Caco-2 (cell line): ENCODE measurements at regions not wholly inside any gene's neighbourhood (a gene's known extent, or its start where the extent isn't known, plus 50 kb on each side); places are given as distances from the start of the nearest gene placed in this dataset.

ENCODE experiments used
- BruUV-seq: library from RNA; stranded (reverse); fragments of 400-500 nt; replicated peaks from 2 replicates; lab custom pipeline; 2021; lab: Mats Ljungman, UMichigan
- CTCF ChIA-PET: fragments of 300-600 bp; sonication (Branson Sonifier 250); formaldehyde crosslinking; loops from one replicate; lab custom pipeline; 2022; ENCODE audit warnings: antibody characterized with exemption; lab: Charles Lee
- POLR2A ChIA-PET: fragments of 300-600 bp; sonication (Branson Sonifier 250); formaldehyde crosslinking; loops from one replicate; lab custom pipeline; 2022; ENCODE audit warnings: antibody characterized with exemption; lab: Charles Lee
- DNase-seq, 2 experiments: peaks; one replicate each; pipeline versions ENCODE4 v3.0.0 to v3.0.0-alpha.2; 2020 to 2022
- H3K27me3 ChIP-seq: replicated peaks from 2 replicates; pipeline ENCODE4 v1.6.0; 2011; ENCODE audit warnings: low read length; ENCODE audit not compliant: control insufficient read depth, insufficient read depth
- H3K36me3 ChIP-seq: 2 replicates; pipeline ENCODE4 v1.5.1; 2011; ENCODE audit warnings: low read length; ENCODE audit not compliant: control insufficient read depth, insufficient read depth
- H3K4me1 ChIP-seq: fragments of 250-450 bp; sonication (Bioruptor Pico); 2 replicates; pipeline ENCODE4 v1.5.1; 2020; ENCODE audit warnings: mild to moderate bottlenecking
- H3K4me3 ChIP-seq: 2 replicates; pipeline ENCODE4 v1.5.1; 2011; ENCODE audit warnings: low read depth, mild to moderate bottlenecking, control low read depth, low read length
- H3K9me3 ChIP-seq: fragments of 250-450 bp; sonication (Bioruptor Pico); 2 replicates; pipeline ENCODE4 v1.5.1; 2020; ENCODE audit warnings: mild to moderate bottlenecking, moderate library complexity
- H3K27ac Mint-ChIP-seq: one replicate; pipeline ENCODE4 v1.8.0; 2022; ENCODE audit warnings: mixed read lengths; ENCODE audit not compliant: unreplicated experiment
- H3K27me3 Mint-ChIP-seq: one replicate; pipeline ENCODE4 v1.8.0; 2022; ENCODE audit warnings: mixed read lengths; ENCODE audit not compliant: insufficient read depth, unreplicated experiment
- H3K36me3 Mint-ChIP-seq: one replicate; pipeline ENCODE4 v1.8.0; 2022; ENCODE audit warnings: mild to moderate bottlenecking, mixed read lengths; ENCODE audit not compliant: insufficient read depth, unreplicated experiment
- H3K4me1 Mint-ChIP-seq: one replicate; pipeline ENCODE4 v1.8.0; 2022; ENCODE audit warnings: low read depth, mixed read lengths; ENCODE audit not compliant: unreplicated experiment
- H3K4me3 Mint-ChIP-seq: one replicate; pipeline ENCODE4 v1.8.0; 2022; ENCODE audit warnings: mild to moderate bottlenecking, moderate library complexity, mixed read lengths; ENCODE audit not compliant: unreplicated experiment
- H3K9me3 Mint-ChIP-seq: one replicate; pipeline ENCODE4 v1.8.0; 2022; ENCODE audit warnings: mixed read lengths; ENCODE audit not compliant: unreplicated experiment
- intact Hi-C: fragments of 100-400 bp; cut with micrococcal nuclease; formaldehyde crosslinking; loops from one replicate; pipeline ENCODE4 v1.10.0; 2022; ENCODE audit not compliant: unreplicated experiment
- TF ChIP-seq, protein P1 (sequence below), 2 experiments: fragments of 200-600 bp in 1 of 2; IDR thresholded peaks; 1 replicate in 1 of 2; 2 replicates in 1 of 2; pipeline versions ENCODE4 v1.5.1 to v1.8.0; 2011 to 2022; ENCODE audit warnings: antibody characterized with exemption in 1 of 2, control low read depth in 1 of 2, inconsistent platforms in 1 of 2, low read depth in 1 of 2, low read length in 1 of 2, mild to moderate bottlenecking in 1 of 2, moderate library complexity in 1 of 2; ENCODE audit not compliant: insufficient read depth in 1 of 2, severe bottlenecking in 1 of 2, unreplicated experiment in 1 of 2

DNA sequence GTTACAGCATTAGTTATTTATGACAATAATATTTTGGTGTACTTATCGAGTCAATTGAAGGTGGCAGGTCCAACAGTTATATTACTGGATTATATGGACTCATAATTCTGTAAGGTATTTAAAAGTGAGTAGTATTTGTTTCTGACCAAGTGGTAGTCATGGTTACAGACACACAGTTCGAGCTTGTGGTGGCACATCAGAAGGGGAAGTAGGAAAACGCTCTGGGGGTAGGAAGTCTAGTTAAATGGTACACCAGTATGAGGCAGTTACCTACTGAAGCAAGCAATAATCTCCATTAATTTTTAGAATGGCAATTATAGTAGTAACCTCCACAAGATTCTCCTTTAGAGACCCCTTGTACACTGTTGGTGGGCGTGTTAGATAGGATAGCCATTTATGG is 541.2 kb downstream of the ETV1 start:
- no peak overlapping the region for H3K4me3 ChIP-seq
- Mint-ChIP-seq H3K27me3 (no peaks in the 10 kb centered on the region), H3K36me3 (no peaks in the 10 kb centered on the region), H3K4me3 (no peak overlapping the region), H3K4me1 (peaks cover 6% of the 10 kb centered on the region), H3K9me3 (no peaks in the 10 kb centered on the region), H3K27ac (no peak overlapping the region)
- no peaks in the 10 kb centered on the region for H3K9me3 ChIP-seq
- 0 out of 2 replicates have a peak, but pooled peaks cover 4% of the 10 kb centered on the region for H3K4me1 ChIP-seq
- intact Hi-C loops: no loop called here
- no peaks in the 10 kb centered on the region for H3K27me3 ChIP-seq
- TF ChIP-seq, protein P1, sequence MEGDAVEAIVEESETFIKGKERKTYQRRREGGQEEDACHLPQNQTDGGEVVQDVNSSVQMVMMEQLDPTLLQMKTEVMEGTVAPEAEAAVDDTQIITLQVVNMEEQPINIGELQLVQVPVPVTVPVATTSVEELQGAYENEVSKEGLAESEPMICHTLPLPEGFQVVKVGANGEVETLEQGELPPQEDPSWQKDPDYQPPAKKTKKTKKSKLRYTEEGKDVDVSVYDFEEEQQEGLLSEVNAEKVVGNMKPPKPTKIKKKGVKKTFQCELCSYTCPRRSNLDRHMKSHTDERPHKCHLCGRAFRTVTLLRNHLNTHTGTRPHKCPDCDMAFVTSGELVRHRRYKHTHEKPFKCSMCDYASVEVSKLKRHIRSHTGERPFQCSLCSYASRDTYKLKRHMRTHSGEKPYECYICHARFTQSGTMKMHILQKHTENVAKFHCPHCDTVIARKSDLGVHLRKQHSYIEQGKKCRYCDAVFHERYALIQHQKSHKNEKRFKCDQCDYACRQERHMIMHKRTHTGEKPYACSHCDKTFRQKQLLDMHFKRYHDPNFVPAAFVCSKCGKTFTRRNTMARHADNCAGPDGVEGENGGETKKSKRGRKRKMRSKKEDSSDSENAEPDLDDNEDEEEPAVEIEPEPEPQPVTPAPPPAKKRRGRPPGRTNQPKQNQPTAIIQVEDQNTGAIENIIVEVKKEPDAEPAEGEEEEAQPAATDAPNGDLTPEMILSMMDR (IDR thresholded peaks at IDR 0.05; ENCODE audit: insufficient read depth in 1 of 2, low read depth in 1 of 2, low read length in 1 of 2, severe bottlenecking in 1 of 2, unreplicated experiment in 1 of 2): no peak
- ChIA-PET POLR2A (no interaction called here), CTCF (no interaction called here)
- no peak for DNase-seq
- BruUV-seq: no TSS peak
- no peaks in the 10 kb centered on the region for H3K36me3 ChIP-seq

DNA sequence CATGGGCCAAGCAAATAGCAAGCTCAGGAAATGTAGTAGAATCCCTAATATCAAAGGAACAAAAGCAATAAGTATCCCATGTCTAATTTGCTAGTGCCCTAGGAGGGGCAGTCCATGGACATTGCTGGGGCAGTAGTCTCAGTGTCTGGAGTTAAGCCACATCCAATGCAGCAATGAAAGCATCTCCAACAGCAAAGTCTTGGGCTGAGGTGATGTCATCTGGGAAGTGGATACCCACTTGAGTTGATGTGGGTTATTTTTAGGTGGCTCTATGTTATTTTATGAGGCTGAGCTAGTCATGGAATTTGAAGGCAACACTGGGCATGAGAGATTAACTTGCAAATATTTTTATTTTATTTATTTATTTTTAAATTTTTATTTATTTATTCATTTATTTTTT is 540.0 kb downstream of the ETV1 start:
- CTCF ChIA-PET: no interaction called here

DNA sequence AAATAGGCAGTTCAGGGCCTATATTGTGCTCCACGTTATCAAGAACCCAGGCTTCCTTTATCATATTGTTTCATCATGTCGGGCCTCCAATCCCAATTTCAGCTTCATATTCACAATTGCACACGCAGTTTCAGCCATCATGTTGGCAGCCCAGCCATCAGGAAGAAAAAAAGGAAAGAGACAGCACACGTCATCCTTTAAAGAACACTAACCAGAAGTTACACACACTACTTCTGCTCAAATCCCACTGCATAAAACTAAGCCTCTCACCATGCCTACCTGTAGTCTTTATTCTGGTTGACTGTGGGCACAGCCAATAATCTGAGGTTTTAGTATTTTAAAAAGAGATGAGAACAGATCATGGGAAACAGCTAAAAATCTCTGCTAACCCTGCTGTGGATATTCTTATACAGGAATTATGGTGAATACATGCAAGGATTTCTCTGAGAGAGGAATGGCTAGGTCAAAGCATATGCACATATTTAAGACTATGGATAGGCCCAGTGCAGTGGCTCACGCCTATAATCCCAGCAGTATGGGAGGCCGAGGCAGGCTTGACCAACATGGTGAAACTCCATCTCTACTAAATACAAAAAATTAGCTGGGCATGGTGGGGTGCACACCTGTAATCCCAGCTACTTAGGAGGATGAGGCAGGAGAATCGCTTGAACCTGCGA is 534.4 kb downstream of the ETV1 start:
- Histone ChIP-seq H3K4me3 (no peak overlapping the region), H3K36me3 (no peaks in the 10 kb centered on the region; the same call in 1 of the 2 replicates), H3K27me3 (no peaks in the 10 kb centered on the region), H3K9me3 (no peaks in the 10 kb centered on the region), H3K4me1 (no peaks in the 10 kb centered on the region)
- no TSS peak for BruUV-seq
- Mint-ChIP-seq H3K4me3 (no peak overlapping the region), H3K27me3 (no peaks in the 10 kb centered on the region), H3K4me1 (no peaks in the 10 kb centered on the region), H3K9me3 (no peaks in the 10 kb centered on the region), H3K36me3 (no peaks in the 10 kb centered on the region), H3K27ac (no peak overlapping the region)
- DNase-seq: no peak
- ChIA-PET CTCF (no interaction called here), POLR2A (no interaction called here)
- TF ChIP-seq, protein P1 (IDR thresholded peaks at IDR 0.05; ENCODE audit: insufficient read depth in 1 of 2, low read depth in 1 of 2, low read length in 1 of 2, severe bottlenecking in 1 of 2, unreplicated experiment in 1 of 2): no peak
- intact Hi-C loops: no loop called here

More for the DNA sequence above, 540.0 kb downstream of the ETV1 start:
- TF ChIP-seq, protein P1 (IDR thresholded peaks at IDR 0.05; ENCODE audit: insufficient read depth in 1 of 2, low read depth in 1 of 2, low read length in 1 of 2, severe bottlenecking in 1 of 2, unreplicated experiment in 1 of 2): no peak
- H3K36me3 Mint-ChIP-seq: no peaks in the 10 kb centered on the region
- H3K4me1 Mint-ChIP-seq: peaks cover 6% of the 10 kb centered on the region
- Histone ChIP-seq H3K4me1 (0 out of 2 replicates have a peak, but pooled peaks cover 4% of the 10 kb centered on the region), H3K4me3 (no peak overlapping the region), H3K27me3 (no peaks in the 10 kb centered on the region), H3K36me3 (no peaks in the 10 kb centered on the region), H3K9me3 (no peaks in the 10 kb centered on the region)
- POLR2A ChIA-PET: no interaction called here
- intact Hi-C loops: no loop called here
- no peaks in the 10 kb centered on the region for H3K9me3 Mint-ChIP-seq
- BruUV-seq: no TSS peak
- no peak overlapping the region for H3K27ac Mint-ChIP-seq
- H3K4me3 Mint-ChIP-seq: no peak overlapping the region
- H3K27me3 Mint-ChIP-seq: no peaks in the 10 kb centered on the region
- DNase-seq: no peak
